GM23338 (cell line): ENCODE measurements at regions not wholly inside any gene's neighbourhood (a gene's known extent, or its start where the extent isn't known, plus 50 kb on each side); places are given as distances from the start of the nearest gene placed in this dataset.

ENCODE experiments used
- ATAC-seq: fragments of 200-7000 bp; cut with Tn5 transposase; 3 replicates; pipeline ENCODE4 v1.9.1; 2020
- DNase-seq: peaks from one replicate; pipeline ENCODE4 v3.0.0-alpha.2; 2015; ENCODE audit warnings: low spot score
- H2AFZ ChIP-seq: fragments of 200-600 bp; sonication (generic); 2 replicates; pipeline ENCODE4 v1.8.0; 2016; ENCODE audit warnings: antibody characterized with exemption, mild to moderate bottlenecking, moderate library complexity
- H3F3A ChIP-seq: fragments of 200-600 bp; sonication (generic); replicated peaks from 2 replicates; pipeline ENCODE4 v1.8.0; 2017; ENCODE audit warnings: antibody characterized with exemption, mixed run types, low read depth
- H3K27ac ChIP-seq: fragments of 200-600 bp; sonication (generic); 2 replicates; pipeline ENCODE4 v1.6.1; 2016; ENCODE audit warnings: low read depth
- H3K27me3 ChIP-seq: fragments of 200-600 bp; sonication (generic); 2 replicates; pipeline ENCODE4 v1.8.0; 2016; ENCODE audit warnings: mild to moderate bottlenecking, mixed run types, moderate library complexity; ENCODE audit not compliant: insufficient read depth
- H3K36me3 ChIP-seq: fragments of 200-600 bp; sonication (generic); 2 replicates; pipeline ENCODE4 v1.8.0; 2016; ENCODE audit warnings: mild to moderate bottlenecking; ENCODE audit not compliant: insufficient read depth
- H3K4me1 ChIP-seq: fragments of 200-600 bp; sonication (generic); 2 replicates; pipeline ENCODE4 v1.8.0; 2016; ENCODE audit warnings: mild to moderate bottlenecking, moderate library complexity; ENCODE audit not compliant: insufficient read depth
- H3K4me2 ChIP-seq: fragments of 200-600 bp; sonication (generic); 2 replicates; pipeline ENCODE4 v1.7.1; 2017; ENCODE audit warnings: mixed run types
- H3K4me3 ChIP-seq: fragments of 200-600 bp; sonication (generic); 2 replicates; pipeline ENCODE4 v1.6.1; 2016; ENCODE audit warnings: mixed run types
- H3K79me2 ChIP-seq: fragments of 200-600 bp; sonication (generic); replicated peaks from 2 replicates; pipeline ENCODE4 v1.8.0; 2017; ENCODE audit warnings: mild to moderate bottlenecking; ENCODE audit not compliant: insufficient read depth
- H3K9me2 ChIP-seq: fragments of 200-600 bp; sonication (generic); 2 replicates; pipeline ENCODE4 v1.8.0; 2017; ENCODE audit not compliant: insufficient read depth
- H4K20me1 ChIP-seq: fragments of 200-600 bp; sonication (generic); replicated peaks from 2 replicates; pipeline ENCODE4 v1.8.0; 2017; ENCODE audit warnings: mild to moderate bottlenecking; ENCODE audit not compliant: insufficient read depth
- H3K27ac Mint-ChIP-seq: 2 replicates; pipeline ENCODE4 v1.8.0; 2020; ENCODE audit warnings: inconsistent platforms, mild to moderate bottlenecking, moderate library complexity, mixed read lengths
- H3K27me3 Mint-ChIP-seq: 3 replicates; pipeline ENCODE4 v1.8.0; 2022; ENCODE audit warnings: low read depth, mild to moderate bottlenecking, moderate library complexity, mixed read lengths, inconsistent platforms; ENCODE audit not compliant: insufficient read depth, poor library complexity
- H3K36me3 Mint-ChIP-seq: 3 replicates; pipeline ENCODE4 v1.8.0; 2021; ENCODE audit warnings: low read depth, mild to moderate bottlenecking, inconsistent platforms, moderate library complexity, mixed read lengths
- H3K4me1 Mint-ChIP-seq: 3 replicates; pipeline ENCODE4 v1.8.0; 2020; ENCODE audit warnings: mild to moderate bottlenecking, inconsistent platforms, mixed read lengths
- H3K4me3 Mint-ChIP-seq: 3 replicates; pipeline ENCODE4 v1.8.0; 2021; ENCODE audit warnings: moderate library complexity, mild to moderate bottlenecking, inconsistent platforms, mixed read lengths
- H3K9me3 Mint-ChIP-seq: 3 replicates; pipeline ENCODE4 v1.8.0; 2020; ENCODE audit warnings: moderate library complexity, mild to moderate bottlenecking, inconsistent platforms, mixed read lengths
- ETS1 ChIP-seq: IDR thresholded peaks from 2 replicates; pipeline ENCODE4 v1.6.1; 2016; ENCODE audit warnings: antibody characterized with exemption
- EZH2 ChIP-seq: fragments of 200-600 bp; sonication (generic); IDR thresholded peaks from one replicate; pipeline ENCODE4 v1.8.0; 2017; ENCODE audit warnings: antibody characterized with exemption, mild to moderate bottlenecking, low read depth; ENCODE audit not compliant: unreplicated experiment
- JUNB ChIP-seq: IDR thresholded peaks from one replicate; pipeline ENCODE4 v1.6.1; 2016; ENCODE audit warnings: antibody characterized with exemption; ENCODE audit not compliant: unreplicated experiment
- POLR2AphosphoS5 ChIP-seq: IDR thresholded peaks from 2 replicates; pipeline ENCODE4 v1.6.1; 2016; ENCODE audit warnings: antibody characterized with exemption, low read depth
- ZNF114 ChIP-seq: fragments of 250-450 bp; sonication (Bioruptor Pico); IDR thresholded peaks from 2 replicates; pipeline ENCODE4 v1.5.0; 2020; ENCODE audit warnings: mild to moderate bottlenecking, moderate library complexity
- ZNF331 ChIP-seq: fragments of 250-450 bp; sonication (Bioruptor Pico); IDR thresholded peaks from 2 replicates; pipeline ENCODE4 v1.5.0; 2020; ENCODE audit warnings: low read depth, mild to moderate bottlenecking, moderate library complexity
- TF ChIP-seq, protein P1 (sequence below): IDR thresholded peaks from one replicate; pipeline ENCODE4 v1.6.1; 2018; ENCODE audit warnings: antibody characterized with exemption; ENCODE audit not compliant: unreplicated experiment
- TF ChIP-seq, protein P2 (sequence below): fragments of 250-450 bp; sonication (Bioruptor Pico); IDR thresholded peaks from 2 replicates; pipeline ENCODE4 v1.5.0; 2020; ENCODE audit warnings: mild to moderate bottlenecking, moderate library complexity

GRCh38 chr21:14303731-14304488 is 79.0 kb downstream of the HSPA13 start:
- H3K4me1 ChIP-seq = no peaks in the 10 kb centered on the region
- peaks cover 5% of the 10 kb centered on the region; the same call in 2 of the 3 replicates for H3K4me1 Mint-ChIP-seq
- DNase-seq = no peak
- TF ChIP-seq ZNF331 (CRISPR knock-in tag) (no peak), POLR2AphosphoS5 (no peak), EZH2 (no peak), ETS1 (no peak), ZNF114 (CRISPR knock-in tag) (no peak), JUNB (no peak)
- TF ChIP-seq, protein P1, sequence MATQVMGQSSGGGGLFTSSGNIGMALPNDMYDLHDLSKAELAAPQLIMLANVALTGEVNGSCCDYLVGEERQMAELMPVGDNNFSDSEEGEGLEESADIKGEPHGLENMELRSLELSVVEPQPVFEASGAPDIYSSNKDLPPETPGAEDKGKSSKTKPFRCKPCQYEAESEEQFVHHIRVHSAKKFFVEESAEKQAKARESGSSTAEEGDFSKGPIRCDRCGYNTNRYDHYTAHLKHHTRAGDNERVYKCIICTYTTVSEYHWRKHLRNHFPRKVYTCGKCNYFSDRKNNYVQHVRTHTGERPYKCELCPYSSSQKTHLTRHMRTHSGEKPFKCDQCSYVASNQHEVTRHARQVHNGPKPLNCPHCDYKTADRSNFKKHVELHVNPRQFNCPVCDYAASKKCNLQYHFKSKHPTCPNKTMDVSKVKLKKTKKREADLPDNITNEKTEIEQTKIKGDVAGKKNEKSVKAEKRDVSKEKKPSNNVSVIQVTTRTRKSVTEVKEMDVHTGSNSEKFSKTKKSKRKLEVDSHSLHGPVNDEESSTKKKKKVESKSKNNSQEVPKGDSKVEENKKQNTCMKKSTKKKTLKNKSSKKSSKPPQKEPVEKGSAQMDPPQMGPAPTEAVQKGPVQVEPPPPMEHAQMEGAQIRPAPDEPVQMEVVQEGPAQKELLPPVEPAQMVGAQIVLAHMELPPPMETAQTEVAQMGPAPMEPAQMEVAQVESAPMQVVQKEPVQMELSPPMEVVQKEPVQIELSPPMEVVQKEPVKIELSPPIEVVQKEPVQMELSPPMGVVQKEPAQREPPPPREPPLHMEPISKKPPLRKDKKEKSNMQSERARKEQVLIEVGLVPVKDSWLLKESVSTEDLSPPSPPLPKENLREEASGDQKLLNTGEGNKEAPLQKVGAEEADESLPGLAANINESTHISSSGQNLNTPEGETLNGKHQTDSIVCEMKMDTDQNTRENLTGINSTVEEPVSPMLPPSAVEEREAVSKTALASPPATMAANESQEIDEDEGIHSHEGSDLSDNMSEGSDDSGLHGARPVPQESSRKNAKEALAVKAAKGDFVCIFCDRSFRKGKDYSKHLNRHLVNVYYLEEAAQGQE = no peak
- TF ChIP-seq, protein P2, sequence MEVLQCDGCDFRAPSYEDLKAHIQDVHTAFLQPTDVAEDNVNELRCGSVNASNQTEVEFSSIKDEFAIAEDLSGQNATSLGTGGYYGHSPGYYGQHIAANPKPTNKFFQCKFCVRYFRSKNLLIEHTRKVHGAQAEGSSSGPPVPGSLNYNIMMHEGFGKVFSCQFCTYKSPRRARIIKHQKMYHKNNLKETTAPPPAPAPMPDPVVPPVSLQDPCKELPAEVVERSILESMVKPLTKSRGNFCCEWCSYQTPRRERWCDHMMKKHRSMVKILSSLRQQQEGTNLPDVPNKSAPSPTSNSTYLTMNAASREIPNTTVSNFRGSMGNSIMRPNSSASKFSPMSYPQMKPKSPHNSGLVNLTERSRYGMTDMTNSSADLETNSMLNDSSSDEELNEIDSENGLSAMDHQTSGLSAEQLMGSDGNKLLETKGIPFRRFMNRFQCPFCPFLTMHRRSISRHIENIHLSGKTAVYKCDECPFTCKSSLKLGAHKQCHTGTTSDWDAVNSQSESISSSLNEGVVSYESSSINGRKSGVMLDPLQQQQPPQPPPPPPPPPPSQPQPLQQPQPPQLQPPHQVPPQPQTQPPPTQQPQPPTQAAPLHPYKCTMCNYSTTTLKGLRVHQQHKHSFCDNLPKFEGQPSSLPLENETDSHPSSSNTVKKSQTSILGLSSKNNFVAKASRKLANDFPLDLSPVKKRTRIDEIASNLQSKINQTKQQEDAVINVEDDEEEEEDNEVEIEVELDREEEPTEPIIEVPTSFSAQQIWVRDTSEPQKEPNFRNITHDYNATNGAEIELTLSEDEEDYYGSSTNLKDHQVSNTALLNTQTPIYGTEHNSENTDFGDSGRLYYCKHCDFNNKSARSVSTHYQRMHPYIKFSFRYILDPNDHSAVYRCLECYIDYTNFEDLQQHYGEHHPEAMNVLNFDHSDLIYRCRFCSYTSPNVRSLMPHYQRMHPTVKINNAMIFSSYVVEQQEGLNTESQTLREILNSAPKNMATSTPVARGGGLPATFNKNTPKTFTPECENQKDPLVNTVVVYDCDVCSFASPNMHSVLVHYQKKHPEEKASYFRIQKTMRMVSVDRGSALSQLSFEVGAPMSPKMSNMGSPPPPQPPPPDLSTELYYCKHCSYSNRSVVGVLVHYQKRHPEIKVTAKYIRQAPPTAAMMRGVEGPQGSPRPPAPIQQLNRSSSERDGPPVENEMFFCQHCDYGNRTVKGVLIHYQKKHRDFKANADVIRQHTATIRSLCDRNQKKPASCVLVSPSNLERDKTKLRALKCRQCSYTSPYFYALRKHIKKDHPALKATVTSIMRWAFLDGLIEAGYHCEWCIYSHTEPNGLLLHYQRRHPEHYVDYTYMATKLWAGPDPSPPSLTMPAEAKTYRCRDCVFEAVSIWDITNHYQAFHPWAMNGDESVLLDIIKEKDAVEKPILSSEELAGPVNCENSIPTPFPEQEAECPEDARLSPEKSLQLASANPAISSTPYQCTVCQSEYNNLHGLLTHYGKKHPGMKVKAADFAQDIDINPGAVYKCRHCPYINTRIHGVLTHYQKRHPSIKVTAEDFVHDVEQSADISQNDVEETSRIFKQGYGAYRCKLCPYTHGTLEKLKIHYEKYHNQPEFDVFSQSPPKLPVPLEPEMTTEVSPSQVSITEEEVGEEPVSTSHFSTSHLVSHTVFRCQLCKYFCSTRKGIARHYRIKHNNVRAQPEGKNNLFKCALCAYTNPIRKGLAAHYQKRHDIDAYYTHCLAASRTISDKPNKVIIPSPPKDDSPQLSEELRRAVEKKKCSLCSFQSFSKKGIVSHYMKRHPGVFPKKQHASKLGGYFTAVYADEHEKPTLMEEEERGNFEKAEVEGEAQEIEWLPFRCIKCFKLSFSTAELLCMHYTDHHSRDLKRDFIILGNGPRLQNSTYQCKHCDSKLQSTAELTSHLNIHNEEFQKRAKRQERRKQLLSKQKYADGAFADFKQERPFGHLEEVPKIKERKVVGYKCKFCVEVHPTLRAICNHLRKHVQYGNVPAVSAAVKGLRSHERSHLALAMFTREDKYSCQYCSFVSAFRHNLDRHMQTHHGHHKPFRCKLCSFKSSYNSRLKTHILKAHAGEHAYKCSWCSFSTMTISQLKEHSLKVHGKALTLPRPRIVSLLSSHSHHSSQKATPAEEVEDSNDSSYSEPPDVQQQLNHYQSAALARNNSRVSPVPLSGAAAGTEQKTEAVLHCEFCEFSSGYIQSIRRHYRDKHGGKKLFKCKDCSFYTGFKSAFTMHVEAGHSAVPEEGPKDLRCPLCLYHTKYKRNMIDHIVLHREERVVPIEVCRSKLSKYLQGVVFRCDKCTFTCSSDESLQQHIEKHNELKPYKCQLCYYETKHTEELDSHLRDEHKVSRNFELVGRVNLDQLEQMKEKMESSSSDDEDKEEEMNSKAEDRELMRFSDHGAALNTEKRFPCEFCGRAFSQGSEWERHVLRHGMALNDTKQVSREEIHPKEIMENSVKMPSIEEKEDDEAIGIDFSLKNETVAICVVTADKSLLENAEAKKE (CRISPR knock-in tag) = no peak
- H2AFZ ChIP-seq = no peak overlapping the region
- H4K20me1 ChIP-seq = no peaks in the 10 kb centered on the region
- H3K4me2 ChIP-seq = no peak overlapping the region
- no peak overlapping the region for H3K27ac Mint-ChIP-seq
- ATAC-seq = no peak
- no peak overlapping the region for H3K27ac ChIP-seq
- H3K36me3 ChIP-seq = no peaks in the 10 kb centered on the region
- H3K9me2 ChIP-seq = no peaks in the 10 kb centered on the region
- no peaks in the 10 kb centered on the region for H3F3A ChIP-seq
- H3K4me3 Mint-ChIP-seq = no peak overlapping the region
- H3K36me3 Mint-ChIP-seq = no peaks in the 10 kb centered on the region
- H3K79me2 ChIP-seq = no peaks in the 10 kb centered on the region
- H3K27me3 ChIP-seq = no peaks in the 10 kb centered on the region
- H3K9me3 Mint-ChIP-seq = no peaks in the 10 kb centered on the region
- no peak overlapping the region for H3K4me3 ChIP-seq
- no peaks in the 10 kb centered on the region for H3K27me3 Mint-ChIP-seq
